TTC549 (cell line): ENCODE measurements at regions not wholly inside any gene's neighbourhood (a gene's known extent, or its start where the extent isn't known, plus 50 kb on each side); places are given as distances from the start of the nearest gene placed in this dataset.
"Not testable (repeated sequence)": the region's sequence is repeated elsewhere in the genome, so short reads cannot be mapped to it uniquely, and the experiment has no call there.

ENCODE experiments used
- FAIRE-seq: peaks from 2 replicates; lab custom pipeline; 2012; peaks lifted over from hg19 to GRCh38; lab: Jason Lieb, UNC

DNA sequence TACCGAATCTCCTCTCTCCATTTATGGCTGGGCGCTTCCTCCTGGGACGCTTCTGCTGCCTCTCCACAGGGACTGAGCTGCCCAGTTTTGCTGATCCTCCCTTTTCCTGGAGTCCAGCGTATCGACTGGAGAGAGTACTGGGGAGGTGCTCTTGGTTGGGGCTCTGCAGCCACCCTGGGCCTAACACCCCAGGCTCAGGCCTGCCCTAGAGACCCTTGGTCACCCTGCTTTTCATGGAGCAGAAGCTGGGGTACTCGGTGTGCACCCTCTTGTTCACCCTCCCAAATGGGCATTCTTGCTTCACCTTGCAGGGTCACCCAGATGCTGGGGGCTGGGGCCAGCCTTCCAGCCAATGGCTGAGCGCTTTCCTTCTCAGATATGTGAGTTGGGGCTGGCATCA is 88.8 kb upstream of the RET start:
- no peak for FAIRE-seq

DNA sequence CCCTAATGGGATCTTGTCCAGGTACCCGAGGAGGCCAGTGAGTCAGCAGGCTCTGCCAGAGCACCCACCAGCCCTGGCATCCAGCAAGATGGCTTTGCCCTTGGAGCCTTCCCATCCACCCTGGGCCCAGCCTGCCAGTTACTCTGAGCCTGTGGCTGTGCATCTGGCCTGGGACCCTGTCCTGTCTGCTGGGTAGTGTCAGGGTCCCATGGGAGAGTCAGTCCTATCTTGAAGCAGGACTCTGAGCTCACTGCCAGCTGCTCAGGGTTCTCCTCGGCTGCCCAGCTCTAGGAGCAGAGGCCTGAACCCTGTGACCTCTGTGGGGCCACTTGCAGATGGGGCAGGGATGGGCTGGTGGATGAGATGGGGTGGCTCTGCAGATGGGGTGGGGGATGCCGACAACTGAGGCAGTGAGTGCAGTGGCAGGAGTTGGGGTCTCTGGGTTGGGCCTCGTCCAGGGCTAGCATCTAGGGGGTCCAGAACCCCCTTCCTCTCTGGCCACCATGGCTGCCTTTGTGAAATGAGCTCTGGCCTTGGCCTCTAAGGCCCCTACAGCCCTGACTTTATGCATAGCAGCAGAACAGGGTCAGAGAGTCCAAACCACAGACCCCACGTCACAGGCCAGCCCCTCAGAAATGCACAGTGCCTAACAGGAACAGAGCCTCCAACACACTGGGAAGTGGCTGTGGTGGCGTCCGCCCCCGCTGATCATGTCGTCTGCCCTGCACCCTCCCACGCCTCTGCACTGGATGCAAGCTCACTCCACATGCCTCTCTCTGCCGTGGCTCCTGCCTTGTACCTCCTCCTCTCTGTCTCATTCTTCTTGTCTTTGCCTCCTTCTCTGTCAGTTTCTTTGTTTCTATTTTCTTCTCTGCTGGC is 88.1 kb upstream of the RET start:
- FAIRE-seq: no peak

DNA sequence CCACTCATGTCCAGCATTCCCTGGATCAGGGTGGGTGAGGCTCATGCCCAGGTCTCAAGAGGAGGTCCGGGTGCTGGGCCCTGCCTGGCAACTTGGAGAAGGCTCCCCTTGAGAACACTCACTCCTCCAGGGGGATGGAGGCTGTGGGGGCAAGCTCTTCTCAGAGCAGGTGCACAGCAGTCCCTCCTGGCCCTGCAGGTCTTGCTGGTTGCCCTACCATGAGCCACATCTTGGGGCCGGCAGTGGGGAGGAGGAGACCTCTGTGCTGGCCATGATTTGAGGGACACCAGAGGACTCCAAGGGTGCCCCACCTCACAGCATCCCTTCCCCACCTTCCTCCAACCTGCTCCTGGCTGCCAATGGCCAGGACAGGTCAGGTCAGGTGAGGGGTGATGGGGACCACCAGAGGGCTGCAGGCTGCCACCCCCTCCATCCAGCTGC is 87.4 kb upstream of the RET start:
- FAIRE-seq: no peak

DNA sequence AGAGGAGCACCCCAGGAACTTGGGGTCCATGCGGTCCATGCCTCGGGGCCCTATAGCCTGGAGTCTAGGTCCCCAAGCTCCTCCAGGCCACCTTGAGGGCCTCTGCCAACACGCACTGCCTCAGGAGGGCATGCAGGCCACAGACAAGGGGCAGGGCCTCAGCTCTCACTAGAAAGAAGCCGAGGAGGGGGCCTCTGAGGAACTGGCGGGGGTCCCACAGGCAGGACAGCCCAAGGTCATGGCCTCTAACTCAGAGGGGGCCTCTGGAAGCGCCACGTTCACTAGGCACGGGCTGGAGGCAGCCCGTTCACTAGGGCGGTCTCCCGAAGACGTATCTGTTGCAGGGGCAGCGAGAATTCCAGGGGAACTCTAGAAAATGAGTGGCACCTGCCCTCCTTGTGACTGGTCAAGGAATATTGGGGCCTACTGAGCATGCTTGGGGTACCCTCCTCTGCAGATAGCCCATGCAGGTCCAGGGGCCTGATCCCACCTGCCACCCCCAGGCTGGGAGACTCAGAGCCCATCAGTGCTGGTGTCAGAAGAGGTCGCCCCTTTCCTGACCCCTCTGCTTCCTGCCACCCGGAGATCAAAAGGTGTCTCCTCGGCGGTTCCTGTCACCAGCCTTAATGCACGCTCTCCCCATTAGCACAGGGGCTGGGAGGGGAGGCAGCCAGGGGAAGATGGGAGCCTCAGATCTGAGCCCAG is 86.7 kb upstream of the RET start:
- FAIRE-seq: no peak

DNA sequence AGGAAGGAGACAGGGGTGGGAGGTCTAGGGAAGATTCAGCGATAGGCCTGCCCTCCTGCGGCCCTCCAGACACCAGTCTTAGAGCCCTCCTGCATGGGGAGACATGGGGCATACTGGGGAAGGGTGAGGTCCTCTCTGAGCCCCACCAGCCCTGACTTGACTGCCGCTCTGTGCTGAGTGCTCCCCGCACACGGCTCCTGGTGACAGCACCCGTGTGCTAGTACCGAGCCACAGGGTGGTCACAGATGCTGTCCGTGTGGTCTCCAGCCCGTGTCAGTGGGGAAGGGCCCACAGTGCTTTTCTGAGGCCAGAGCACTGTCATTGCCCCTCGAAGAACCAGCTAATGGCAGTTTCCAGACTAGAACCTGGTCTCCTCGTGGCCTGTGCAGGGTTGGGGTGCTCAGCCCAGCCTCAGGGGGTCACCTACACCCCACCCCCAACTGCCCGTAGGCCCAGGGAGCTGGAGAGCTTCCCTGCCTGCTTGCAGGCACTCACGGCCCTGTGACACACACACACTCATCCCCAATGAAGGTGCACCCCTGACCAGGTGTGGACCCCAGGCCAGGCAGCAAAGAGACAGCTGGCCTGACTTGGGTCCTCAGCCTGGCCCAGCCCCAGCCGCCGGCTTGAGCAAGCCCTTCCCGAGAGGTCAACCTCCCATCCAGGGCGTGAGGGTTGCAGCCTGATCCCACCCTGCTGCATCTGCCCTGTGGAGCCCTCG is 86.0 kb upstream of the RET start:
- FAIRE-seq: no peak

DNA sequence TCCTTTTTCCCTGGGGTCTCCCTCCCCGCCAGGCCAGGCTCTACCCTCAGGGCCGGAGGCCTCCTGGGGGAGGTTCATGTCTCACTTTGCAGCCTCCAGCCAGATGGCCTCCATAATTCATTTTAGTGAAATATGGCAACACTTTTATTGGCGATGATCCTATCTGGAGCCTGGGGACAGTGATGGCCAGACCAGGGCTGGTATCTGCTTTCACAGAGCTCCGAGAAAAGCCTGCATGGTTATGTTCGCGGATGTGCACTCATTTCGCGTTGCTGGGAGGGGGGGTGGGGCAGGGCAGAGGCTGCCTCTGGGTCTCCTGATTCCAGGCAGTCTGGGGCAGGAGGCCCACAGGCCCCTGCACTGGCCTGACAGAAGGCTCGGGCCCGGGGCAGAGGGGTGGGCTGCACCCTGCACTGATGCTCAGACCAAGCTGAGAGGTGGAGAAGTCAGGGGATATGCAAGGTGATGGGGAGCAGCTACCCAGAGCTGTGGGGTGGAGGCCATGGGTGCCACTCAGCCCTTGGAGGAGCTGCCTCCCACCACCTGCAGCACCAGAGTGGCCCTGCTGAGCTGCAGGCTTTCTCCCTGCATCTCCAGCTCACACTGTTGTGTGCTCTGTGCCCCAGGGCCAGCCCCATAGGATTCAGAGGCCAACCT is 85.3 kb upstream of the RET start:
- FAIRE-seq: no peak

DNA sequence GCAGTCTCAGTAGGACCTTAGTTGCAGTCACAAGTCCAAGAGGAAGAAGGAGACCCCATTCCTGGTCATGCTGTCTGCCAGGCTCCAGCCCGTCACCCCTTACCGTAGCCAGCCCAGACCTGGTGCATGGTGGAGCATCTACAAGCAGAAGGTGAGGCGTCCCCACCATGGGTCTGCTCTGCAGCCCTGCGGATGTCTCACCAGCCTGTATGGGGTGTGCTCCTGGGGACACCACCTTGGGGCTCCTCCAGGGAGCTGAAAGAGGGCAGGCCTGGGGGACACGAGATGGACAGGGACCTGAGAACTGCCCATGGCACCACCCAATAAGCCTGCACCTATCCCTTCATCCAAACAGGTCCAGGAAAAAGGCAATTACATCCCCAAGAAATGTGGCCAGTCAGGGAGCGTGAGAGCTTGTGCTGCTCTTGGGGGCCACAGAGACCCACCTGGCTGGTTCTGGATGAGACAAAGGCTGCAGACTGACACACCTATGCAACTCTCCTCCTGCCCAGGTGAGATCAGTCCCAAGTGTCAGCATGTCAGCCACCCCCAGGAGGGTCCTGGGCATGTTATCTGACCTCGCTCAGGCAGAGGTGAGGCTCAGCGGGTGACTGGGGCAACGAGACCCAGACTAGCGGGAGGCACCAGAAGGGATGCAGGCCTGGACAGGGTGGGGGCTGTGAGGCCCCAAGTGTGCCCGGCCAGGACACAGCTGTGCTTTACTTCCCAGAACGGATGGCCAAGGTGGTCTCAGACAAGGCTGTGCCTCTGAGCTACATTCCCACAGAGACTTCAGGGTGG is 84.5 kb upstream of the RET start:
- no peak for FAIRE-seq

DNA sequence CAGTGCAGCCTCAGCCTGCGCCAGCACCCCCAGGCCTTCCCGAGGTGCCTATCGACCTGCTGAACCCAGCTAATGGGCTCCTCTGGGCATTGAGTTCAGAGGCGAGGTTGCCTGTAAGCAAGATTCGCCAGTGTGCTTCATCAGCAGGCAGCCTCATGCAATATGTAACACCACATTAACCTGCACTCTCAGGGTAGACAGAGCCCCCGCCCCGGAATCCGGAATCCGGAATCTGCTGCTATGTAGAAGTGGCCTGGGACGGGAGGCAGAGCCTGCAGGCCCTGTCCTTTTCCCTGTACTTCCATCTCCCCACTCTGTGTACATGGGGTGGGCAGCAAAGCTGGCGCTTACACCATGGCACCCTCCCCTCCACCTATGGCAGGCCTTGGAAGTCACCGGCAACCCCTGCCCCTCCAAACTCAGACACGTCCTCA is 83.9 kb upstream of the RET start:
- no peak for FAIRE-seq

DNA sequence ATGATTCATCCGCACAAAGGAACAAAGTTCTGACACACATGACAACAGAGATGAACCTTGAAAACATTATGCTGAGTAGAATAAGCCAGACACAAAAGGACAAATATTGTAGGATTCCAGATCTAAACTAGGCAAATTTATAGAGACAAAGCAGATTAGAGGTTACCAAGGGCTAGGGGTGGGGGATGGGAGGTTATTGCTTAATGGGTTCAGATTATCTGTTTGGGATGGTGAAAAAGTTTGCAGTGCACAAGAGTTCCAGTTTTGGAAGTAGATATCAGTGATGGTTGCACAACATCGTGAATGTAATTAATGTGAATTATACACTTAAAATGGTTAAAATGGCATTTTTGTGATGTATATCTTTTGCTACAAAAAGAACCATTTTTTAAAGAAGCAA is 82.0 kb upstream of the RET start:
- not testable (repeated sequence) for FAIRE-seq

DNA sequence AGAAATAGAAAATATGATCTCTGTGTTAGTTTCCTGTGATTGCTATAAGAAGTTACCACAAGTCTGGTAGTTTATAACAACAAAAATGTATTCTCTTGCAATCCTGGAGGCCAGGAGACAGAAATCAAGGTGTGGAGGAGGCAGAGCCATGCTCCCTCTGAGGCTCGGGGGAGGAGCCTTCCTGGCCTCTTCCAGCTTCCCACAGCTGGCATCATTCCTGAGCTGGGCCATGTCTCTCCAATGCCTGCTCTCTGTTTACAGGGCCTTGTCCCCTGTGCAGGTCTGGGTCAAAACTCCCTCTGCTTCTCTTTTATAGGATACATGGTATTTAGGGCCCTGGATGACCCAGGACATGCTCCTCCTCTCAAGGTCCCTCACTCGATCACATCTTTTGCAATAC is 81.3 kb upstream of the RET start:
- FAIRE-seq: no peak

DNA sequence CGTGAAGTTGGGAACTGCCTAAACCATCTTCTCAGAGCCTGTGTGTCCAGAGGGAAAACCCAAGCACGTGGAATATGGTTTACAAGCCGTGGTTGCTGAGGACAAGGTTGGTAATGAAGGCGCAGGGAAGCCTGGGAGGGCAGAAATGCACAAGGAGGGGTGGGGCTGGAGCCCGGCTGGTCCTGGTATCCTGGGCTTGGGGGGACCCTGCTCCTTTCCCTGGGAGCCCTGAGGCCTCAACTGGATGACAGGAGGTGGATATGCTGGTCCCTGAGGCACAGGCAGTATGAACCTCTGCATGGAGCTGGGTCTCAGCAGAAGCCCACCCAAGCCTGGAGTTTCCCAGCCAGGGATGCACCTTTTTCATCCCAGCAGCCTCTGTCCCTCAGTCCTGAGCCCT is 80.3 kb upstream of the RET start:
- FAIRE-seq: no peak

DNA sequence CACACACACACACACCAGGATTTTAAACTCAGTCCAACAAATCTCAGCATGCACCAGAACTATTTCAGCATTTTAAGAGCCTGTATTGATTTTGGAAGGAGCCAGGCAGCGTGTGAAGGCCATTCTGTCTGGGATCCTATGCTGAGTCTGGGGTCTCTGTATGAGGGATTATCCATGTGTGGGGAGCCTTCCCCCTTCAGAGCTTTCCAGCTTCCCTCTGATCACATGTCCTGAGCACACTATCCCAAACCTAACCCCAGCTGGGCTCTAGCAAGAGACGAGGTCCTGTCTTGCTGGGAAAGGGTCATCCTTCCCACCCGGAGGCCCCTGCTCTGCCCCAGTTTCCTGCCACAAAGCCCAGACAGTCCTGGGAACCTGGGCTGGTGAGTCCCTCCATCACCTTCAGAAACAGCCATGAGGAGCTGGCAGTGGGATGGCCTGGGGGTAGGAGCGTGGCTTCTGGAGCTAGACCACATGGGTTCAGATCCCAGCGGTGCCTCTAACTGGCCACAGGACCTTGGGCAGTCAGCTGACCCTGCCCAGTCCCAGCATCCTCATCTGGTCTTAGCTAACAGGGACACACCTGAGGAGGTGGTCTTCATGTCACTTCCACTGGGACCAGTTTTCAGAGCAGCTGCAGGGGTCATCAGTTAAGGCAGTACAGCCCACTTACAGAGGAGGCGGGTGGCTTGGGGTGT is 79.6 kb upstream of the RET start:
- no peak for FAIRE-seq

DNA sequence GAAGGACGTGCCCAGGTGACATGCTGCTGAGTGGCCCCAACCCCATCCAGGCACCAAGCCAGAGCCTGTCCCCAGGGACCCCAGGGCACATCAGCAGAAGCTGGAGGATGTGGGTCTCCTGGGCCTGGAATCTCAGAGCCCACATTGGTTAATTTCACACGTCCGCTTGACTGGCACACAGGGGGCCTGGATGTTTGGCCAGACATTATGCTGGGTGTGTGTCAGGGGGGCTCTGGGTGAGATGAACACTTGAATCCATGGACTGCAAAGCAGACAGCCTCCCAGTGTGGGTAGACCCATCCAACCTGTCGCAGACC is 79.1 kb upstream of the RET start:
- FAIRE-seq: no peak

DNA sequence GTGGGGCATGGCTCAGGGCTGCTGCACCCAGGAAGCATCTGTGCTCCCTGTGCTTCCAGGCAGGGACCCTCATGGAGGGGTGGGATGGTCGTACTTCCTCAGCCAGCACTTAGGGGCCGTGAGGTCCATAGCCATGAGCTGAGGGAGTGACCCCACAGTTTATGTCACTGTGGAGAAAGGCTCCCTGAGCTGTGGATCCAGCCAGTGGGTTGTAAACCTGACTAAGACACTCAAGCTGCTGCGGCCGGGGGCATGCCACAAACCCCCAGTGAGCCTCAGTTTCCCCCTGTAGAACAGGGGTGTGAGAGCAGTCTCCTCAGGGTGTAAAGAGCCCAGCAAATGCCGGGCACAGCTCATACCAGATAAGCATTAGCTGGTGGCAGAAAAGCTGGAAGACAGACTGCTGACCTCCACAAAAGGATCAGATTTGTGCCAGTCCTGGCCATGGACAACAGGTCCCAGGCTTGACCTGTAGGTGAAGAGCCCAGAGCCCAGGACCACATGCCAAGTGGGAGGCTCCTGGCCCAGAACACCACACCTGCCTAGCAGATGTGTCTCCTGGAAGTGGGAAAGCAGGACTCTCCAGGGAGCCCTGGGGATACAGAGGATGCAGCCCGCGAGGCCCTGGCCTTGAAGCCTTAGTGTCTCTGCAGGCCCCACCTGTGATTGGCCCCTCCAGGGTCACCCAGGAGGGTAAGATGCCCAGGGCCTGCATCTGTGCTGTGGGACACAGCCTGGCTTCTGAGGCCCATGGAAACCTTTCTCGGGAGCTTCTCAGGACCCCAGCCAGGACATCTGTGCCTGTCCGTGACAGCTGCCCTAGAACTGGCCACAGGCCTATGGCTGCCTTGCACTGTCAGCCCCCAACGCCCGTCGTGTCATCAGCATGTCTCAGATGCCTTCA is 78.1 kb upstream of the RET start:
- no peak for FAIRE-seq

DNA sequence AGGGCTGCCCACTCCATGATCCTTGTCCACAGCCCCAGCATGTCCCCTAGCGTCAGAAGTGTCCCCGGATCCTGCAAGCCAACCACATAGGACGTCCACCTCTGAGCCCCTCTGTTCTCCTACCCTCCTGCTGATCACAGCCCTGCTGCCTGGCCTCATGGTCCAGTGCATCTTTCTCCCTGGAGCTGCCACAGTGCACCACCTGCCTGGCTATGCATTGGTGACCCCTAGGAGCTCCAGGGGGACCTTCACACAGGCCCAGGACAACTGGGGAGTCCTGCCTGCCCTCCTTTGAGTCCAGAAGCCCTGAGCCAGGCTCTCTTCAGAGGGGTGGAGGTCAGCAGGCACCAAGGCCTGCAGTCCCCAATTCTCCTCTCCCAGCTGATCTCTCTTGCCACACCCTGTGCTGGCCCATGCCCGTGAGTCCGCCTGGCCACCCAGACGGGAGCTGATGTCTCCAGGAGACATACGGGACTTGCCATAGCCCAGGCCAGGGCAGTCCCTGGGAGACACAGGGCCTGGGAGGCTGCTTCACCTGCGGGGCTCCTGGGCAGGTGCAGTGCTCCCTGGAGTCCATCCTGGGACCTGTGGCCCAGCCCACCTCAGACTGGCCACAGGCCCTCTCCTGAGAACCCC is 77.4 kb upstream of the RET start:
- FAIRE-seq: no peak

DNA sequence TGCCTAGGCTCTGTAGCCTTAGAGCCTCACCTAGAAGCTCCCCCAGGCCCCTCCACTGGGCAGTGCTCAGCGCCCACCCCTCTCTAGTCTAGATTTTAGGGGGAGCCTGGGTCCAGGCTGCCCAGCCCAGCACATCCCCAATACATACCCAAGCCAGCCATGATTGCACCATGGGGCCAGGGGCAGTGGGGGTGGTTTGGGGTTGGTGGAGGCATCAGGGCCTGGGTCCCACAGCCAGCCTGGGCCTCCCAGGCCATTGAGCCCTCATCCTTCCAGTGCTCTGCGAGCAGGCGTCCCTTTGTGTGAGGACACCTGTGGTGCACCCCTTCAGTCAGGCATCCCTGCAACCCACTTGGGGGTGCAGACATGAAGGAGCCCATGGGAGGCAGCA is 76.9 kb upstream of the RET start:
- no peak for FAIRE-seq

DNA sequence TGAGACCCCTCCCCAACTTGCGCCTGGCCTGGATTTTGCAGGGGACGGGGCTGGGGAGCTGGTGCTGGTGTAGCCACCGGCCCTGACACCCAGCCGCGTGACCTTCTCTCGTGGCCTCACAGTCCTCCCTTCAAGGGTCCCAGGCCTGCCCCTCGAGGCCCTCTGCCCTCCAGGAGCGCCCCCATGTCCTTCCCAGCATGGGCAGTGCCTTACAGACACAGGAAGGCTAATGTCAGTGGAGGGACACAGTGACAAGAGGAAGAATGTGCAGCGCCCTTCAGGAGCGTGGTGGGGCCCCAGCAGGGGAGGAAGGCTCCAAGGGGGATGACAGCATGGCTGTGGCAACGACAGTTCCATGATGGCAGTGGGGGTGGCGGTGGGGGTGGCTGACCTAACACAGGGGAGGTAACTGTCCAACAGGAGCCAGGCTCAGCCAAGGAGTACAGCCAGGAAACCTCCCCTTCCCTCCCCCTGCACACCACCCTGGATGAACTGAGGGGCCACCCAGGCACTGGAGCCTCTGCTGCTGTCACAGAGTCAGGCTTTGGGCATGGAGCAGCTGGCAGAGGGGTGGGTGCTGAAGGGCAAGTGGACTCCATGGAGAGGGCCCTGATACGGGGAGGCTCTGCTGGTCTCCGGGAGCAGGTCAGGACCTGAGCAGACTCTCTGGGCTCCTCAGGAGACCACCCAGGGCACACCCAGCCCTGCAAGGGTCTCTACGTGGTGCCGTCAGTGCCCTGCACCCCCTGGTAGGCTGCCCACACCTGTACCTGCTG is 76.0 kb upstream of the RET start:
- FAIRE-seq: no peak

DNA sequence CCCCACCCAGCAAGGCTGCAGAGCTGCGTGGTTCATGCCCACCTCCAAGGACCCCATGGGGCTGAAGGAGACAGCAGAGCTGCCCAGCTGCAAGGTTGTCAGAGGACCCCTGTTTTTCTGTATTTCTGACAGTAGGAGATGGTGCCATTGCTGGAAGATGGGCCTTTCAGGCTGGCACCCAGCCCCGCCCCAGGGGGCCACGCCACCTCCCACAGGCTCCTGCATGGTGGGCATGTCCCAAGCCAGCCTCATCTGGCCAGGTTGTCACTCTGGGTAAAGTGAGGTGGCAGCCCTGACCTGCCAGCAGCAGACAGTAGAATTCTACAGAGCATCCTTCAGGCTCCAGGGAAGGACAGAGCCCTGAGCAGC is 75.5 kb upstream of the RET start:
- no peak for FAIRE-seq

DNA sequence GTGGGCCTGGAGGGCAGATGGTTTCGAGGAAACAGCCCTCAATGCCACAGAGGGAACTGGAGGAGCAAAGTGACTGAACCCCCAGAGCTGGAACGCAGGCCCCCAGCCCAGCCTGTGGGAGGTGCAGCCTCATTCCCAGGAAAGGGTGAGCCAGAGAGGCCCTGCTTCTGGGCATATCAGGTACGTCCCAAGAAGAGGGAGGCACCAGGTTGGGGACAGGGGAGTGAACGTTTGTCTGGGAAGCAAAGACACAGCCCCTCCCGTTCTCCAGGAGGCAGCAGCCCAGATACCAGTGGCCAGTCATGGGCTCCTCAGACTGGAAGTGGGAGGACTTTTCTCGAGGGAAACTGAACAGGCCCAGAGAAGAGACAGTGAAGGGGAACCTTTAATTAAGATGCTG is 74.3 kb upstream of the RET start:
- FAIRE-seq: no peak
